Endothelial cell of umbilical vein (primary cell): ENCODE measurements at regions not wholly inside any gene's neighbourhood (a gene's known extent, or its start where the extent isn't known, plus 50 kb on each side); places are given as distances from the start of the nearest gene placed in this dataset.

Experiments used
- BruUV-seq: library from RNA; stranded (reverse); fragments of 400-500 nt; replicated peaks from 2 replicates; lab custom pipeline; 2021; lab: Mats Ljungman, UMichigan
- CTCF ChIA-PET: fragments of 300-600, 350-600 bp; sonication (Branson Sonifier 250); formaldehyde crosslinking; loops from one replicate; lab custom pipeline; 2021; ENCODE audit warnings: antibody characterized with exemption, inconsistent platforms; lab: Charles Lee
- POLR2A ChIA-PET: fragments of 300-600, 350-600 bp; sonication (Branson Sonifier 250); formaldehyde crosslinking; loops from one replicate; lab custom pipeline; 2021; ENCODE audit warnings: antibody characterized with exemption, inconsistent platforms; lab: Charles Lee
- DNase-seq: peaks from one replicate; pipeline ENCODE4 v3.0.0-alpha.2; 2011; ENCODE audit warnings: low read depth, low spot score
- FAIRE-seq: peaks from 2 replicates; lab custom pipeline; 2011; peaks lifted over from hg19 to GRCh38; lab: Jason Lieb, UNC
- H2AFZ ChIP-seq: 2 replicates; pipeline ENCODE4 v1.6.0; 2012; ENCODE audit warnings: low read depth, low read length, control low read depth, inconsistent platforms
- H3K27ac ChIP-seq: 2 replicates; pipeline ENCODE4 v1.5.1; 2011; ENCODE audit warnings: low read depth, mild to moderate bottlenecking, control low read depth, low read length, moderate library complexity; ENCODE audit not compliant: insufficient read depth
- H3K27me3 ChIP-seq, 2 experiments: 2 replicates each; pipeline versions ENCODE4 v1.6.0 to v1.6.1; 2011; ENCODE audit warnings: low read length in 2 of 2, mixed read lengths in 1 of 2; ENCODE audit not compliant: control insufficient read depth in 2 of 2, insufficient read depth in 2 of 2
- H3K36me3 ChIP-seq, 2 experiments: 2 replicates in 1 of 2; 3 replicates in 1 of 2; pipeline ENCODE4 v1.5.1; 2011; ENCODE audit warnings: low read length in 2 of 2, mild to moderate bottlenecking in 1 of 2, moderate library complexity in 1 of 2; ENCODE audit not compliant: control insufficient read depth in 2 of 2, insufficient read depth in 2 of 2; ENCODE audit errors: extremely low read depth in 1 of 2
- H3K4me1 ChIP-seq: 3 replicates; pipeline ENCODE4 v1.5.1; 2011; ENCODE audit warnings: mild to moderate bottlenecking, low read length; ENCODE audit not compliant: control insufficient read depth, insufficient read depth; ENCODE audit errors: extremely low read depth
- H3K4me2 ChIP-seq: 2 replicates; pipeline ENCODE4 v1.6.1; 2011; ENCODE audit warnings: low read length, control low read depth, mixed read lengths; ENCODE audit not compliant: insufficient read depth
- H3K4me3 ChIP-seq, 3 experiments: fragments of 200-600 bp in 1 of 3; sonication (generic), shearing (Covaris generic) in 1 of 3; replicated peaks in 1 of 3; 2 replicates each; pipeline ENCODE4 v1.5.1; 2011 to 2016; ENCODE audit warnings: control low read depth in 3 of 3, low read length in 3 of 3, mild to moderate bottlenecking in 2 of 3, inconsistent platforms in 1 of 3, low read depth in 1 of 3, moderate library complexity in 1 of 3; ENCODE audit not compliant: insufficient read depth in 1 of 3
- H3K79me2 ChIP-seq: 2 replicates; pipeline ENCODE4 v1.6.0; 2012; ENCODE audit warnings: low read length, inconsistent platforms; ENCODE audit not compliant: control insufficient read depth, insufficient read depth
- H3K9ac ChIP-seq: replicated peaks from 2 replicates; pipeline ENCODE3; 2011; ENCODE audit warnings: low read length, control low read depth; ENCODE audit not compliant: insufficient read depth; ENCODE audit errors: extremely low read depth
- H3K9me1 ChIP-seq: replicated peaks from 3 replicates; pipeline ENCODE4 v1.6.0; 2011; ENCODE audit warnings: mild to moderate bottlenecking, low read length; ENCODE audit not compliant: control insufficient read depth, insufficient read depth; ENCODE audit errors: extremely low read depth
- H3K9me3 ChIP-seq: replicated peaks from 2 replicates; pipeline ENCODE4 v1.5.1; 2012; ENCODE audit warnings: low read length, inconsistent platforms; ENCODE audit not compliant: control insufficient read depth, insufficient read depth
- H4K20me1 ChIP-seq: replicated peaks from 2 replicates; pipeline ENCODE3; 2011; ENCODE audit warnings: mild to moderate bottlenecking, low read length; ENCODE audit not compliant: control insufficient read depth, insufficient read depth; ENCODE audit errors: extremely low read depth
- EZH2 ChIP-seq: IDR thresholded peaks from 2 replicates; pipeline ENCODE4 v1.6.1; 2012; ENCODE audit warnings: borderline replicate concordance, low read depth, mild to moderate bottlenecking, moderate library complexity, low read length, inconsistent platforms; ENCODE audit not compliant: severe bottlenecking
- FOS ChIP-seq: IDR thresholded peaks from 2 replicates; pipeline ENCODE4 v1.6.1; 2011; ENCODE audit warnings: mild to moderate bottlenecking, low read length, moderate library complexity, borderline replicate concordance; ENCODE audit not compliant: insufficient read depth
- GATA2 ChIP-seq: IDR thresholded peaks from 2 replicates; pipeline ENCODE4 v1.7.0; 2011; ENCODE audit warnings: low read depth, mild to moderate bottlenecking, moderate library complexity, mixed read lengths, low read length; ENCODE audit not compliant: insufficient read length, insufficient read depth
- JUN ChIP-seq: IDR thresholded peaks from 2 replicates; pipeline ENCODE4 v1.6.1; 2011; ENCODE audit warnings: borderline replicate concordance, low read depth; ENCODE audit not compliant: insufficient read length, insufficient read depth
- MYC ChIP-seq: IDR thresholded peaks from one replicate; pipeline ENCODE4 v1.6.1; 2011; ENCODE audit warnings: mild to moderate bottlenecking, low read depth, low read length
- POLR2A ChIP-seq: IDR thresholded peaks from 2 replicates; pipeline ENCODE4 v1.6.1; 2012; ENCODE audit warnings: low read depth, mild to moderate bottlenecking, control low read depth, low read length
- POLR2AphosphoS5 ChIP-seq: IDR thresholded peaks from 2 replicates; pipeline ENCODE4 v1.6.1; 2012; ENCODE audit warnings: low read depth, mild to moderate bottlenecking, control low read depth, low read length, moderate library complexity; ENCODE audit not compliant: insufficient read depth
- dilution Hi-C: fragments of 300-500 bp; cut with MboI; formaldehyde crosslinking; loops from one replicate; pipeline ENCODE4 v1.15.0; 2019; ENCODE audit warnings: low sequenced_read_pairs; ENCODE audit not compliant: extremely low pct_ligation_motif_present
- intact Hi-C: fragments of 100-400 bp; cut with micrococcal nuclease; formaldehyde crosslinking; loops from one replicate; pipeline ENCODE4 v1.10.0; 2022
- TF ChIP-seq, protein P1 (sequence below), 2 donors: IDR thresholded peaks; 1 replicate in 1 of 2; 2 replicates in 1 of 2; pipeline ENCODE4 v1.5.1; 2011; ENCODE audit warnings: low read length in 2 of 2, mild to moderate bottlenecking in 2 of 2, moderate library complexity in 2 of 2, control low read depth in 1 of 2, inconsistent platforms in 1 of 2, low read depth in 1 of 2; ENCODE audit not compliant: insufficient read depth in 1 of 2; ENCODE audit errors: extremely low read depth in 1 of 2

GRCh38 chr3:110646496-110646895, 425.1 kb upstream of the NECTIN3 start:
- FAIRE-seq: no peak

DNA sequence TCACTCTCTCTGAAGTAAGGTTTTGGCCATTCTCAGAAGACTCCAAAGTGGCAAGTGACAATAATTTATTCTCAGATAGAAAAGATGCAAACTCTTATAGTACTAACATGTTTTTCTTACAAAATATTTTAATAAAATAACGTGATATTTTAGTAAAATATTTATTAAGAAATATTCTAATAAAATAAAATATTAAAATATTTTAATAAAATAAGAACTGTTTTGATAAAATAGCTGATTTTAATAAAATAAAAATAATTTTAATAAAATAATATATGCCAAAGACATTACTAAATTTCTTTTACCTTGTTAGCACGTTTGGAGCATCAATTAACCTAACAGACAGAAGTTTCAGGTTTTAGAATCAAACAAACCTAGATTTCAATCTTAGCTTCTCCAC, 424.0 kb upstream of the NECTIN3 start:
- H3K9ac ChIP-seq: no peak overlapping the region
- ChIA-PET CTCF (interaction anchor here (0.8 to 2.5 kb wide), 4 partner anchors 11 to 333 kb away, joined by 3 to 7 read pairs (median 5); no protein-coding TSS in a partner anchor), POLR2A (no interaction called here)
- H3K9me3 ChIP-seq: no peaks in the 10 kb centered on the region
- no peaks in the 10 kb centered on the region for H3K4me1 ChIP-seq
- H3K36me3 ChIP-seq: no peaks in the 10 kb centered on the region
- no TSS peak for BruUV-seq
- FAIRE-seq: no peak
- H3K79me2 ChIP-seq: no peaks in the 10 kb centered on the region
- intact Hi-C loops (no loop called here), dilution Hi-C loops (no loop called here)
- H3K27ac ChIP-seq: no peak overlapping the region
- H4K20me1 ChIP-seq: no peaks in the 10 kb centered on the region
- H3K4me2 ChIP-seq: no peak overlapping the region
- TF ChIP-seq GATA2 (no peak), JUN (no peak), POLR2A (no peak), FOS (no peak), MYC (no peak)
- TF ChIP-seq, protein P1, sequence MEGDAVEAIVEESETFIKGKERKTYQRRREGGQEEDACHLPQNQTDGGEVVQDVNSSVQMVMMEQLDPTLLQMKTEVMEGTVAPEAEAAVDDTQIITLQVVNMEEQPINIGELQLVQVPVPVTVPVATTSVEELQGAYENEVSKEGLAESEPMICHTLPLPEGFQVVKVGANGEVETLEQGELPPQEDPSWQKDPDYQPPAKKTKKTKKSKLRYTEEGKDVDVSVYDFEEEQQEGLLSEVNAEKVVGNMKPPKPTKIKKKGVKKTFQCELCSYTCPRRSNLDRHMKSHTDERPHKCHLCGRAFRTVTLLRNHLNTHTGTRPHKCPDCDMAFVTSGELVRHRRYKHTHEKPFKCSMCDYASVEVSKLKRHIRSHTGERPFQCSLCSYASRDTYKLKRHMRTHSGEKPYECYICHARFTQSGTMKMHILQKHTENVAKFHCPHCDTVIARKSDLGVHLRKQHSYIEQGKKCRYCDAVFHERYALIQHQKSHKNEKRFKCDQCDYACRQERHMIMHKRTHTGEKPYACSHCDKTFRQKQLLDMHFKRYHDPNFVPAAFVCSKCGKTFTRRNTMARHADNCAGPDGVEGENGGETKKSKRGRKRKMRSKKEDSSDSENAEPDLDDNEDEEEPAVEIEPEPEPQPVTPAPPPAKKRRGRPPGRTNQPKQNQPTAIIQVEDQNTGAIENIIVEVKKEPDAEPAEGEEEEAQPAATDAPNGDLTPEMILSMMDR (IDR thresholded peaks at IDR 0.05; ENCODE audit: extremely low read depth in 1 of 2, insufficient read depth in 1 of 2, low read depth in 1 of 2, low read length in 2 of 2): no peak
- DNase-seq: no peak
- no peak overlapping the region for H3K4me3 ChIP-seq
- H3K9me1 ChIP-seq: no peaks in the 10 kb centered on the region
- H3K27me3 ChIP-seq: no peaks in the 10 kb centered on the region
- H2AFZ ChIP-seq: no peak overlapping the region

More at GRCh38 chr3:110646496-110646895, 425.1 kb upstream of the NECTIN3 start:
- H3K9ac ChIP-seq: no peak overlapping the region
- H3K27me3 ChIP-seq: no peaks in the 10 kb centered on the region
- H3K79me2 ChIP-seq: no peaks in the 10 kb centered on the region
- H3K4me1 ChIP-seq: no peaks in the 10 kb centered on the region
- H3K9me1 ChIP-seq: no peaks in the 10 kb centered on the region
- CTCF ChIA-PET: interaction anchor here (1.6 to 2.5 kb wide), 2 partner anchors 12 to 19 kb away, joined by 6 to 7 read pairs; no protein-coding TSS in a partner anchor
- no peak overlapping the region for H3K4me2 ChIP-seq
- dilution Hi-C loops (no loop called here), intact Hi-C loops (no loop called here)
- no peak overlapping the region for H3K27ac ChIP-seq
- no TSS peak for BruUV-seq
- no peak overlapping the region for H3K4me3 ChIP-seq
- H3K9me3 ChIP-seq: no peaks in the 10 kb centered on the region
- H3K36me3 ChIP-seq: no peaks in the 10 kb centered on the region
- no peak for DNase-seq
- no peak overlapping the region for H2AFZ ChIP-seq
- TF ChIP-seq POLR2A (no peak), GATA2 (no peak), POLR2AphosphoS5 (no peak), JUN (no peak), FOS (no peak), EZH2 (no peak)
- TF ChIP-seq, protein P1 (IDR thresholded peaks at IDR 0.05; ENCODE audit: extremely low read depth in 1 of 2, insufficient read depth in 1 of 2, low read depth in 1 of 2, low read length in 2 of 2): no peak
- H4K20me1 ChIP-seq: no peaks in the 10 kb centered on the region
- POLR2A ChIA-PET: no interaction called here
